Posterior vena cava (tissue), 2 donors: ENCODE measurements at regions not wholly inside any gene's neighbourhood (a gene's known extent, or its start where the extent isn't known, plus 50 kb on each side); places are given as distances from the start of the nearest gene placed in this dataset.
"Not testable (repeated sequence)": the region's sequence is repeated elsewhere in the genome, so short reads cannot be mapped to it uniquely, and the experiment has no call there.

ENCODE experiments used
- DNase-seq: peaks from one replicate; pipeline ENCODE4 v3.0.0-alpha.2; 2020; ENCODE audit warnings: low spot score
- intact Hi-C, 2 donors: fragments of 100-400 bp; cut with DNase I; formaldehyde crosslinking; loops; one replicate each; pipeline versions ENCODE4 v1.14.1 to v1.14.2; 2022 to 2023
- donor health status: DM: yes; HTN: yes; CAD: no.
- donor health status: DM: yes; HTN: yes; CAD: no.

- intact Hi-C loops = no loop called here
- no peak for DNase-seq
Observed at GRCh38 chr4:188620608-188621007, 481.4 kb downstream of the TRIML1 start.

GRCh38 chr4:188623314-188623854 lies 484.1 kb downstream of the TRIML1 start:
- no peak for DNase-seq
- intact Hi-C loops = no loop called here

- intact Hi-C loops = no loop called here
- DNase-seq = no peak
Observed at GRCh38 chr4:188624370-188624769, 485.1 kb downstream of the TRIML1 start.

- intact Hi-C loops = no loop called here
- DNase-seq = no peak
Observed at GRCh38 chr4:188627892-188628291, 488.7 kb downstream of the TRIML1 start.

- intact Hi-C loops = no loop called here
- DNase-seq = no peak
Observed at GRCh38 chr4:188639479-188640100, 500.3 kb downstream of the TRIML1 start.

DNA sequence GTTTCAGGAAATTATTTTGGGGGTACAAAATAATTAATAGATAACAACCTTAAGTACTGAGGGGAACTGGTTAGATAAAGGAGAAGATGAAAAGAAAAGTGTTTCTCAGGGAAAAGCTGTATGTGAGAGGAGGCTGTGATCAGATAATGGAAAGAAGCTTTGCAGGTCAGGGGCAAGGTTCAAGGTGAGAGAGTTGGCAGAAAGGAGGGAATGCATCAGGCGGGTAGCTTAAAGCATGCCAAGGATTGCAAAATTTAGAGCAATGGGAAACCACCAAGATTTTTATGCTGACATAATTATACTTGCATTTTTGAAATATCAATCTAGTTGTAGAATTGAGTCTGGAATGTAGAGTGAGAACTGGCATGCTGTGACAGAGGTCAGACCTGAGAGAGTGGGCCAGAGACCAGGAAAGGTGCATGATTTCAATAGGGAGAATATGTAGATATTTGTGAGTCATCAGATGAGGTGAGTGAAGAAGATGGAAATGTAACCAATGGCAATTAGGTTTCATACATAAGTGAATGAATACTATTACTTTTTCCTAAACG lies 508.7 kb downstream of the TRIML1 start:
- no peak for DNase-seq
- intact Hi-C loops = no loop called here

GRCh38 chr4:188649635-188650034 lies 510.4 kb downstream of the TRIML1 start:
- DNase-seq = no peak
- intact Hi-C loops = no loop called here

DNA sequence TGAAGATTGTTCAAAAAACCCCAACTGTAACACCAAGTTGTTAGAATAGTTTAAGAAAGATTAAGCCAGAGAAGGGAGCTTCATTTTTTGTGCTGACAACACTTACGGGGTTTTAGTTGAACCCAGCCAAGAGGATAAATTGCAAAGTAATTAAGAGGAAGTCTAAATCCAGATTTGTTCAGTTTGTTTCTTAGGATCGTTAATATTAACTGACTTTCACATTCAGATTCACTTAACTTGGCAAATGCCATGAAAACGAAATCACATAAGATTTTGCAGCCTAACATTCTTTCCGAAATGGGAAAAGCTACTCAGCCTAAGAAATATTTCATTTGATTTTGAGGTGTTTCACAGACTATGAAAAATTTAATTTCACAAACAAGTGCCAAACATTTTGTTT lies 511.3 kb downstream of the TRIML1 start:
- no peak for DNase-seq
- intact Hi-C loops = no loop called here

GRCh38 chr4:188657365-188657764 lies 518.1 kb downstream of the TRIML1 start:
- intact Hi-C loops = no loop called here
- no peak for DNase-seq

- no peak for DNase-seq
- intact Hi-C loops = no loop called here
Observed at GRCh38 chr4:188658958-188659522, 519.8 kb downstream of the TRIML1 start.

GRCh38 chr4:188660796-188661195 lies 521.6 kb downstream of the TRIML1 start:
- intact Hi-C loops = no loop called here
- no peak for DNase-seq

- intact Hi-C loops = no loop called here
- DNase-seq = no peak
Observed at GRCh38 chr4:188661502-188661901, 522.3 kb downstream of the TRIML1 start.

DNA sequence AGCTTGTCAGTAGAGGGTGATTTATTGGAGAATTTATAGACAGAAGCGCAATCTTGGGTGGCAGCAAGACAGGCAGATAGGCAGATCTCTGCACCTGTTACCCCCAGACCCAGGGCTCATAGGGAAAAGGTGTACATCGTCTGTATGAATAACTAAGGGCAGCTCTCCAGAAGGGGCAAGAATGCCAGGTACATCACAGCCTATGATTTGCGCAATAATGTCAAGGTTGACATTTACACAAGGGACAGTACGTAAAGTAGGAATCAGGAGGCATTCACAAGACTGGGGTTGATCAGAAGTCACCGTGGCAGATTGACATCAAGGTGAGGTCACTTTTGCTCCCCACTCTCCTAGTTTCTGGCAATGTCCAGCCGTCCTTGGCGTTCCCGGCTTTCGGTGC lies 524.1 kb downstream of the TRIML1 start:
- intact Hi-C loops = no loop called here
- DNase-seq = no peak

GRCh38 chr4:188665491-188666457 lies 526.5 kb downstream of the TRIML1 start:
- no peak for DNase-seq
- intact Hi-C loops = no loop called here

DNA sequence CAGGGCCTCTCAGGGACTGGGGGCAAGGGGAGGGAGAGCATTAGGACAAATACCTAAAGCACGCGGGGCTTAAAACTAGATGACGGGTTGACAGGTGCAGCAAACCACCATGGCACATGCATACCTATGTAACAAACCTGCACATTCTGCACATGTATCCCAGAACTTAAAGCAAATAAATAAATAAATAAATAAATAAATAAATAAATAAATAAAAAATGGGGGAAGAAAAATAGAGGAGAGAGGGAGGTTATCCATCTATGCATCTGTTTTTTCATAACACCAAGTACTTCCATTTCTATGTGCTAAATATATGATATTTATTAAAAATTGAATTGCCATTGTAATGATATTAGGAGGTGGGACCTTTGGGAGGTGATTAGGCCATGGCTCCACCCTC lies 539.5 kb downstream of the TRIML1 start:
- DNase-seq, intact Hi-C loops: not testable (repeated sequence)

DNA sequence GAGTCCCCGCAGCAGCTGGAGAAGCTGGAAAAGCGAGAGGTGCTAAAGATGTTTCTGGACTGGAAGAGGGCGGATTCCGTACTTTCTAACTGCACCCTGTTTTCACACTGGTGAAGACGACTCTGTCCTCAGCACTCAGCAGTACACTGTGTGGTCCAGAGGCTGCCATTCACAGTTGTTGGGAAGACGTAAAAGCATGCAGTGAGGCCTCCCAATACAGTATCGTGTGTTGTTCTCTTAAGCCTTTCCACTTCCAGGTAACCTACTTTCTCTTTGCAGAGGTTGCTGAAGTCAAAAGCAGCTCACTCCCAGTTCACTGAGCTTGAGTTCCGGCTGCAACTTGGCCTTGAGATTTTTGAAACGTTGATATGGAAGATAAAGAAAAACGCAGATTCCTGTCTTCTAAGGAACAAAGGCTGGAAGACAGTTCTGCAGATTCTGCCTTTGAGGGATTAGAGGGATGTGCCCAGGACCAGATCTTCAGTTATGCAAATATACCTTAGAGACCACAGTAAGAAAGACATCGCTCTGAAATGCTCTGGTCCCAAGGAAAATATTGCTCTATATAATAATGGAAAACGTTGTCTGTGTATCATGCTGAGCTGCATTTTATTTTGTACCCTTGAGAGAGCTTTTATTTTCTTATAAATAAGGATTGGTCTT lies 540.9 kb downstream of the TRIML1 start:
- intact Hi-C loops = no loop called here
- no peak for DNase-seq

GRCh38 chr4:188680667-188681063 lies 541.4 kb downstream of the TRIML1 start:
- no peak for DNase-seq
- intact Hi-C loops = no loop called here

DNA sequence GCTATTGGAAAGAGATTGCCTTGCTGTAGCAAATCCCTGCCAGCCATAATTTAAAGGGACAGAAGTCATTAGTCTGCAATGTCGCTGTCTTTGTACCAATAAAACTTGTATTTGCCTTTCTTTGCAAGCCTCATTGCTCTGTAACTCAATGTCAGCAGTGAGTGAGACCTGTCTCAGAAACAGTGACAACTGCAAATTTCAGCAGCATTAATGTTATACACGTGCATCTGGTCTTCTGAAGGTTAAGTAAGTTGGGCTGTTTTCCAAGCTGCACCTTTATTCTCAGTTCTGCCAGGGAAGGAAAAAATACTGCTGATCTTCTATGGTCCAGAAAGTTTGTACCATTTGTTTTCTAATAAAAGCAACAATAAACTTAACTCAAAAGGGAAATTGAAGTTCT lies 543.1 kb downstream of the TRIML1 start:
- intact Hi-C loops = no loop called here
- no peak for DNase-seq

- DNase-seq = no peak
- intact Hi-C loops = no loop called here
Observed at GRCh38 chr4:188683571-188683970, 544.3 kb downstream of the TRIML1 start.
